BJ (cell line): ENCODE measurements at regions not wholly inside any gene's neighbourhood (a gene's known extent, or its start where the extent isn't known, plus 50 kb on each side); places are given as distances from the start of the nearest gene placed in this dataset.

Experiments
- CTCF ChIA-PET: fragments of 350-600 bp; formaldehyde crosslinking; extraction: SDS; loops from one replicate; lab custom pipeline; 2021; ENCODE audit warnings: antibody characterized with exemption, inconsistent platforms; lab: Yijun Ruan, JAX
- POLR2A ChIA-PET: fragments of 300-600 bp; sonication (Branson Sonifier 250); formaldehyde crosslinking; extraction: SDS; loops from one replicate; lab custom pipeline; 2021; ENCODE audit warnings: antibody characterized with exemption; lab: Charles Lee
- DNase-seq: peaks from one replicate; pipeline ENCODE4 v3.0.0-alpha.2; 2011; ENCODE audit warnings: low read depth
- H3K27me3 ChIP-seq: 2 replicates; pipeline ENCODE4 v1.6.0; 2011; ENCODE audit warnings: low read length; ENCODE audit not compliant: control insufficient read depth, insufficient read depth
- H3K36me3 ChIP-seq: 2 replicates; pipeline ENCODE4 v1.5.1; 2011; ENCODE audit warnings: low read length; ENCODE audit not compliant: control insufficient read depth, insufficient read depth
- H3K4me3 ChIP-seq: 2 replicates; pipeline ENCODE4 v1.5.1; 2011; ENCODE audit warnings: low read depth, mild to moderate bottlenecking, control low read depth, low read length
- TF ChIP-seq, protein P1 (sequence below): IDR thresholded peaks from 2 replicates; pipeline ENCODE4 v1.5.1; 2011; ENCODE audit warnings: low read depth, mild to moderate bottlenecking, control low read depth, inconsistent platforms, low read length, moderate library complexity; ENCODE audit not compliant: insufficient read depth

DNA sequence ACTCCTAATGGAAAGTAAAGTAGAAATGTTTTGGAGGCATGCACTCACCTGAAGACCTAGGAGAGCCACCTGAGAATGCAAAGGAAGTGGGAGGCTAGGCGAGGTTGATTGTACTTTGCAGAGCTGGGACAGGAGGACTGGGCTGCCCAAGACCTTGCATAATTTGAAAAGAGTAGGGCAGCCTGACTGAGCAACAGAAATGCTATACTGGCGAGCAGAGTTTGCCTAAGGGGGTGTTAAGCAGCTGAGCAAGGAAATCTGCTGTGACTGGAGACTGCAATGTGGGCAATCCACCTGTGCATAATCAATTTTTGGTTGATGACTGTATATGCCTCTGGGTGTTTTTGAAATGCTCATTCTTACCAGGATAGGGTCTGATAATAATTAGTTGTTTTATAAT lies 834.1 kb downstream of the TRHDE start:
- H3K4me3 ChIP-seq: no peak overlapping the region
- ChIA-PET CTCF (no interaction called here), POLR2A (no interaction called here)
- TF ChIP-seq, protein P1, sequence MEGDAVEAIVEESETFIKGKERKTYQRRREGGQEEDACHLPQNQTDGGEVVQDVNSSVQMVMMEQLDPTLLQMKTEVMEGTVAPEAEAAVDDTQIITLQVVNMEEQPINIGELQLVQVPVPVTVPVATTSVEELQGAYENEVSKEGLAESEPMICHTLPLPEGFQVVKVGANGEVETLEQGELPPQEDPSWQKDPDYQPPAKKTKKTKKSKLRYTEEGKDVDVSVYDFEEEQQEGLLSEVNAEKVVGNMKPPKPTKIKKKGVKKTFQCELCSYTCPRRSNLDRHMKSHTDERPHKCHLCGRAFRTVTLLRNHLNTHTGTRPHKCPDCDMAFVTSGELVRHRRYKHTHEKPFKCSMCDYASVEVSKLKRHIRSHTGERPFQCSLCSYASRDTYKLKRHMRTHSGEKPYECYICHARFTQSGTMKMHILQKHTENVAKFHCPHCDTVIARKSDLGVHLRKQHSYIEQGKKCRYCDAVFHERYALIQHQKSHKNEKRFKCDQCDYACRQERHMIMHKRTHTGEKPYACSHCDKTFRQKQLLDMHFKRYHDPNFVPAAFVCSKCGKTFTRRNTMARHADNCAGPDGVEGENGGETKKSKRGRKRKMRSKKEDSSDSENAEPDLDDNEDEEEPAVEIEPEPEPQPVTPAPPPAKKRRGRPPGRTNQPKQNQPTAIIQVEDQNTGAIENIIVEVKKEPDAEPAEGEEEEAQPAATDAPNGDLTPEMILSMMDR: no peak
- DNase-seq: no peak
- H3K36me3 ChIP-seq: no peaks in the 10 kb centered on the region
- H3K27me3 ChIP-seq: no peaks in the 10 kb centered on the region

DNA sequence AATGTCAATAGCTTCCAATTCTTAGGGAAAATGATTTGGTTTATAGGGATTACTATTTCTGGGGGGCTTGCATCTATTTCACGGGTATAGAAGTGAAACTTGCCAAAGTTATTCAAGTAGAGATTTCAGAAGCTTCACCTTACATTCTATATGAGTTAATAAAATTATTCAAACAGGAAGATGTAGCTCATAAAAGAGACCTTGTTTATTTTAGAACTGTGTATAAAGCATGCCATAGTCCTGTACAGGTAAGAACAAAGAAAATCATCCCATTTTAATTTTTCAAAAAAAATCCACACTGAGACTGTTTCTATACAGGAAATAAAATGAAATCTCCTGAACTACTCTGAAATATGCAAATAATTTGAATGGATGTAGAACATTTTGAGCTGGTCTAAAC lies 834.7 kb downstream of the TRHDE start:
- Histone ChIP-seq H3K36me3 (no peaks in the 10 kb centered on the region), H3K27me3 (no peaks in the 10 kb centered on the region), H3K4me3 (no peak overlapping the region)
- DNase-seq: no peak
- POLR2A ChIA-PET: no interaction called here
- CTCF ChIA-PET: no interaction called here
- TF ChIP-seq, protein P1: no peak

DNA sequence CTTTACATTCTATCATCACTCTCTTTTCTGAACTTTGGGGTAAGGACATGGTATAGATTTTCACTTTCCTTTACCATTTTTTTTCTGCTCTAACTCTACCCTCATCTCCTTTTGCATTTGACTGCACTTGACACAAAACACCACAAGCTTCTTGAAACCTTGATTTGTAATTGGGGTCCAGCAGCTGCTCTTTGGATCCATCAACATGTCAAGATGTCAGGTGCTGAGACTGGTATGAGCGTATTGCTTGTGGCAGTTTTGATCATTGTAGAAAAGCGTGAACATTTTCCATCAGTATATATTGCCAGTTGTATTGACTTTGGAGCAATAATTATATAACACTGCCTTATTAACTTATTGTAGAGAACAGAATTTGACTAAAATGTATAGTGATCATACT lies 838.6 kb downstream of the TRHDE start:
- ChIA-PET CTCF (no interaction called here), POLR2A (no interaction called here)
- Histone ChIP-seq H3K4me3 (no peak overlapping the region), H3K36me3 (no peaks in the 10 kb centered on the region), H3K27me3 (no peaks in the 10 kb centered on the region)
- TF ChIP-seq, protein P1: no peak
- DNase-seq: no peak

DNA sequence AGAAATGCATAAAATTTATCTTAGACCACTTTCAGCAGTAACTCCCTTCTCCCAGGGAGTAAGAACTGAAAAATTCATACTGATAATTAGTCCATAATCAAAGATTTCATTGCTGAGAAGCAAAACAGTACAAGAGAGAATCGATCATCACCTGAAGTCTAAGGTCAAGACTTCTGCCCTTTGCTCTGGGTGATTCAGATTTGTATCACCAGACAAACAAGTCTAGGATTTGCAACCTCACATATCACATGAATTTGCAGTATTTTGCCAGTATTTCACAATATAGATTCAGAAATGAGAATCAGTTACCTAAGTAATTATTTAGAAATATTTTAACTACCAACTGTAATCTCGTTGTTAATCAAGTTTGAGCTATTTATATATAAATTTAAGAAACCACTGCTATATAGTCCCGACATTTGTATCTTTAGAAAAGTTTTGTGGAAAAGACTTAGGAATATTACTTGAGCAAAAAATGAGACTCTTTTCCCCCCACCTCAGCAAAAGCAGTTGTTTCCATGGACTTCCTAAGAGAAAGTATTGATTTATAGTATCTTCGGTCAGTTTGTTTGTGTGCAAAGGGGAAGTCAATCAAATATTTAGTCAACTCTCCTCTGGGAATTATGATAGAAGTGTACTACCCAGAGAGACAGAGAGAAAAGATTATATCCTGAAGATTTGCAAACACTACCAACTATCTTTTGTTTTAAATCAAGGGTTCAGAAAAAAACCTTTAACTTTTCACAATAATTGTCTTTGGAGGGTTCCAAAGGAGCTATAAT lies 840.1 kb downstream of the TRHDE start:
- Histone ChIP-seq H3K27me3 (no peaks in the 10 kb centered on the region), H3K36me3 (no peaks in the 10 kb centered on the region), H3K4me3 (no peak overlapping the region)
- POLR2A ChIA-PET: no interaction called here
- TF ChIP-seq, protein P1: no peak
- CTCF ChIA-PET: no interaction called here
- no peak for DNase-seq

DNA sequence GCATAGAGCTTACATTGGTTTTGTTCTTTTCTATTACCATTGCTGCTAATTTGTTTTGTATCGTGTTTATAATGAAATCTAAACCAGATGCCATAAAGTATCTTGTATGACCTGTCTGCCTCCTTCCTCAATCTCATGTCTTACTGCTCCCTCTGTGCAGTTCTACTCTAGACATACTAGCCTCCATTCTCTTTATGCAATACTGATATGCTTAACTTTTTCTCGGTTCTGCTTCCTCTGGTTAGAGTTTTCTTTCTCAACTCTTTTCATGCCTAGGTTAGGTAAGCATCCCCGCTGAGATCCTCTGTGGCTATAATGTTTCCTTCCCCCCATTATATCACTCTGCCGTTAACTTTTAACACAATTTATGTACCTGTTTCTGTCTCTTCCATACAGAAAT lies 852.3 kb downstream of the TRHDE start:
- no peak overlapping the region for H3K4me3 ChIP-seq
- POLR2A ChIA-PET: no interaction called here
- no peaks in the 10 kb centered on the region for H3K27me3 ChIP-seq
- DNase-seq: no peak
- CTCF ChIA-PET: no interaction called here
- TF ChIP-seq, protein P1: no peak
- no peaks in the 10 kb centered on the region for H3K36me3 ChIP-seq
